IMR-90 (cell line): ENCODE measurements at regions not wholly inside any gene's neighbourhood (a gene's known extent, or its start where the extent isn't known, plus 50 kb on each side); places are given as distances from the start of the nearest gene placed in this dataset.

Source experiments
- ATAC-seq: fragments of 200-7000 bp; cut with Tn5 transposase; 2 replicates; pipeline ENCODE4 v1.9.1; 2020; ENCODE audit warnings: low read depth, mild to moderate bottlenecking, moderate library complexity
- BruUV-seq: library from RNA; stranded (reverse); fragments of 400-500 nt; replicated peaks from 2 replicates; lab custom pipeline; 2021; lab: Mats Ljungman, UMichigan
- CTCF ChIA-PET: fragments of 300-600 bp; formaldehyde crosslinking; extraction: SDS; loops from one replicate; lab custom pipeline; 2021; ENCODE audit warnings: antibody characterized with exemption; lab: Yijun Ruan, JAX
- POLR2A ChIA-PET: fragments of 300-600 bp; sonication (Branson Sonifier 250); formaldehyde crosslinking; loops from one replicate; lab custom pipeline; 2022; ENCODE audit warnings: antibody characterized with exemption; ENCODE audit not compliant: unreplicated experiment; lab: Charles Lee
- DNase-seq: peaks from one replicate; pipeline ENCODE4 v3.0.0; 2013
- H2AFZ ChIP-seq: replicated peaks from 2 replicates; pipeline ENCODE3; 2013; ENCODE audit warnings: low read length, mild to moderate bottlenecking; ENCODE audit not compliant: poor library complexity
- H2AK5ac ChIP-seq: 2 replicates; pipeline ENCODE4 v1.6.1; 2013; ENCODE audit warnings: low read depth, low read length, inconsistent platforms
- H2AK9ac ChIP-seq: replicated peaks from 2 replicates; pipeline ENCODE3; 2013; ENCODE audit warnings: mild to moderate bottlenecking, low read depth, low read length, moderate library complexity; ENCODE audit not compliant: poor library complexity
- H2BK120ac ChIP-seq: 2 replicates; pipeline ENCODE4 v1.6.1; 2013; ENCODE audit warnings: low read depth, low read length, inconsistent platforms
- H2BK15ac ChIP-seq: 3 replicates; pipeline ENCODE4 v1.6.1; 2013; ENCODE audit warnings: low read depth, low read length, inconsistent platforms
- H2BK20ac ChIP-seq: 2 replicates; pipeline ENCODE4 v1.6.1; 2013; ENCODE audit warnings: low read depth, mild to moderate bottlenecking, inconsistent platforms, low read length, moderate library complexity
- H2BK5ac ChIP-seq: 2 replicates; pipeline ENCODE4 v1.6.1; 2013; ENCODE audit warnings: mild to moderate bottlenecking, low read depth, low read length, inconsistent platforms; ENCODE audit not compliant: poor library complexity, severe bottlenecking
- H3K14ac ChIP-seq: replicated peaks from 2 replicates; pipeline ENCODE4 v1.6.1; 2013; ENCODE audit warnings: low read depth, low read length, inconsistent platforms
- H3K18ac ChIP-seq: 2 replicates; pipeline ENCODE4 v1.6.1; 2013; ENCODE audit warnings: low read depth, low read length, control low read depth
- H3K23ac ChIP-seq: 2 replicates; pipeline ENCODE4 v1.6.1; 2013; ENCODE audit warnings: low read depth, low read length, inconsistent platforms
- H3K27ac ChIP-seq: 2 replicates; pipeline ENCODE4 v1.5.1; 2013; ENCODE audit warnings: mild to moderate bottlenecking, control low read depth, low read length; ENCODE audit not compliant: insufficient read depth
- H3K27me3 ChIP-seq: 2 replicates; pipeline ENCODE4 v1.6.1; 2013; ENCODE audit warnings: low read length; ENCODE audit not compliant: control insufficient read depth, insufficient read depth
- H3K36me3 ChIP-seq: 2 replicates; pipeline ENCODE4 v1.6.1; 2013; ENCODE audit warnings: low read length, mixed read lengths; ENCODE audit not compliant: control insufficient read depth, insufficient read depth
- H3K4ac ChIP-seq: 2 replicates; pipeline ENCODE4 v1.6.1; 2013; ENCODE audit warnings: low read depth, low read length, inconsistent platforms
- H3K4me1 ChIP-seq: 2 replicates; pipeline ENCODE4 v1.6.1; 2013; ENCODE audit warnings: low read length, mixed read lengths; ENCODE audit not compliant: control insufficient read depth, insufficient read depth
- H3K4me2 ChIP-seq: 2 replicates; pipeline ENCODE4 v1.6.1; 2013; ENCODE audit warnings: low read depth, mild to moderate bottlenecking, control low read depth, low read length, moderate library complexity
- H3K4me3 ChIP-seq: 2 replicates; pipeline ENCODE4 v1.5.1; 2013; ENCODE audit warnings: low read depth, mild to moderate bottlenecking, control low read depth, low read length, moderate library complexity; ENCODE audit not compliant: insufficient read depth
- H3K56ac ChIP-seq: 2 replicates; pipeline ENCODE4 v1.6.1; 2013; ENCODE audit warnings: low read length, inconsistent platforms; ENCODE audit not compliant: insufficient read depth; ENCODE audit errors: extremely low read depth
- H3K79me1 ChIP-seq, 2 experiments: 2 replicates each; pipeline ENCODE4 v1.6.1; 2013; ENCODE audit warnings: low read length in 2 of 2, inconsistent platforms in 1 of 2, low read depth in 1 of 2
- H3K9ac ChIP-seq: 2 replicates; pipeline ENCODE4 v1.6.1; 2013; ENCODE audit warnings: low read depth, low read length, control low read depth
- H3K9me1 ChIP-seq: 2 replicates; pipeline ENCODE4 v1.6.1; 2013; ENCODE audit warnings: low read length, inconsistent platforms; ENCODE audit not compliant: insufficient read depth
- H3K9me3 ChIP-seq: 2 replicates; pipeline ENCODE4 v1.6.1; 2013; ENCODE audit warnings: low read length; ENCODE audit not compliant: control insufficient read depth, insufficient read depth
- H4K20me1 ChIP-seq: 2 replicates; pipeline ENCODE4 v1.6.1; 2013; ENCODE audit warnings: low read length, inconsistent platforms; ENCODE audit not compliant: insufficient read depth
- H4K5ac ChIP-seq: 2 replicates; pipeline ENCODE4 v1.6.1; 2013; ENCODE audit warnings: mild to moderate bottlenecking, low read depth, low read length, control low read depth
- H4K8ac ChIP-seq, 2 experiments: 2 replicates each; pipeline ENCODE4 v1.6.1; 2013; ENCODE audit warnings: low read depth in 2 of 2, low read length in 2 of 2, control low read depth in 1 of 2, inconsistent platforms in 1 of 2
- H4K91ac ChIP-seq: 2 replicates; pipeline ENCODE4 v1.6.1; 2013; ENCODE audit warnings: low read depth, low read length, inconsistent platforms; ENCODE audit not compliant: insufficient read depth
- CEBPB ChIP-seq: IDR thresholded peaks from 2 replicates; pipeline ENCODE4 v1.6.1; 2012; ENCODE audit warnings: low read depth, low read length, improper control_type of control experiment
- CHD1 ChIP-seq: IDR thresholded peaks from 2 replicates; pipeline ENCODE4 v1.6.1; 2012; ENCODE audit warnings: low read depth, low read length, improper control_type of control experiment
- CTCF ChIP-seq: conservative IDR thresholded peaks from 2 replicates; pipeline ENCODE4 v1.5.1; 2012; ENCODE audit warnings: mild to moderate bottlenecking, low read depth, low read length, improper control_type of control experiment
- FOS ChIP-seq: fragments of 150-350 bp; IDR thresholded peaks from 2 replicates; pipeline ENCODE4 v1.6.1; 2016; ENCODE audit warnings: low read depth, low read length
- MAFK ChIP-seq: IDR thresholded peaks from 2 replicates; pipeline ENCODE4 v1.6.1; 2012; ENCODE audit warnings: low read depth, low read length, improper control_type of control experiment
- RFX5 ChIP-seq: IDR thresholded peaks from 2 replicates; pipeline ENCODE4 v1.8.0; 2012; ENCODE audit warnings: low read depth, mild to moderate bottlenecking, low read length, moderate library complexity
- WGBS, 2 experiments: methylation state at CpG; one replicate each; pipeline versions ENCODE4 v1.1.5 to v1.1.7; 2013; ENCODE audit warnings: missing lambda C conversion rate in 2 of 2; ENCODE audit not compliant: insufficient read length in 1 of 2; ENCODE audit errors: extremely low coverage in 2 of 2; 5-methylcytosine and 5-hydroxymethylcytosine counted together
- dilution Hi-C: fragments of 300-500 bp; cut with HindIII; formaldehyde crosslinking; loops from one replicate; pipeline ENCODE4 v1.14.3; 2018; ENCODE audit warnings: low sequenced_read_pairs; ENCODE audit not compliant: unreplicated experiment
- in situ Hi-C: fragments of 300-500 bp; cut with MboI; formaldehyde crosslinking; loops from 3 replicates; pipeline ENCODE4 v1.14.3; 2019; ENCODE audit warnings: low sequenced_read_pairs, inconsistent platforms, mixed read lengths
- intact Hi-C: fragments of 100-400 bp; cut with micrococcal nuclease; formaldehyde crosslinking; loops from 2 replicates; pipeline ENCODE4 v1.10.0; 2022

GRCh38 chr3:191768421-191768820 lies 307.5 kb downstream of the PYDC2 start:
- Histone ChIP-seq H3K14ac (no peak overlapping the region), H3K18ac (no peak overlapping the region), H3K27ac (no peak overlapping the region), H4K5ac (no peak overlapping the region), H3K4me2 (no peak overlapping the region), H2BK120ac (no peak overlapping the region), H3K9me1 (no peaks in the 10 kb centered on the region), H3K36me3 (no peaks in the 10 kb centered on the region), H3K9ac (no peak overlapping the region), H3K79me1 (no peaks in the 10 kb centered on the region), H3K4me3 (no peak overlapping the region), H2BK20ac (no peak overlapping the region), H2BK15ac (no peak overlapping the region), H3K56ac (no peak overlapping the region), H2AFZ (no peak overlapping the region), H3K4me1 (no peaks in the 10 kb centered on the region), H4K91ac (no peak overlapping the region), H4K20me1 (no peaks in the 10 kb centered on the region), H4K8ac (no peak overlapping the region), H2AK5ac (no peak overlapping the region), H3K27me3 (no peaks in the 10 kb centered on the region), H3K4ac (no peak overlapping the region), H3K9me3 (peaks cover 8% of the 10 kb centered on the region), H2AK9ac (no peak overlapping the region), H2BK5ac (no peak overlapping the region), H3K23ac (no peak overlapping the region)
- ATAC-seq = no peak
- dilution Hi-C loops = no loop called here
- in situ Hi-C loops = no loop called here
- TF ChIP-seq CEBPB (no peak), FOS (no peak), RFX5 (no peak), CTCF (no peak), MAFK (no peak), CHD1 (no peak)
- ChIA-PET POLR2A (no interaction called here), CTCF (no interaction called here)
- intact Hi-C loops = no loop called here
- no peak for DNase-seq
- BruUV-seq = no TSS peak
- WGBS, 2 experiments = 33% methylated on average over 1 of the region's 2 CpGs; no CpG with 5 or more reads in 1 of the 2 experiments
